Astrocyte of the hippocampus (primary cell): ENCODE measurements at regions not wholly inside any gene's neighbourhood (a gene's known extent, or its start where the extent isn't known, plus 50 kb on each side); places are given as distances from the start of the nearest gene placed in this dataset.
"Not testable (repeated sequence)": the region's sequence is repeated elsewhere in the genome, so short reads cannot be mapped to it uniquely, and the experiment has no call there.

ENCODE experiments used
- DNase-seq: peaks from one replicate; pipeline ENCODE4 v3.0.0; 2011; ENCODE audit warnings: low read depth, low spot score

- DNase-seq: no peak
Observed at GRCh38 chr15:62681939-62682896, 360.3 kb upstream of the TPM1 start.

DNA sequence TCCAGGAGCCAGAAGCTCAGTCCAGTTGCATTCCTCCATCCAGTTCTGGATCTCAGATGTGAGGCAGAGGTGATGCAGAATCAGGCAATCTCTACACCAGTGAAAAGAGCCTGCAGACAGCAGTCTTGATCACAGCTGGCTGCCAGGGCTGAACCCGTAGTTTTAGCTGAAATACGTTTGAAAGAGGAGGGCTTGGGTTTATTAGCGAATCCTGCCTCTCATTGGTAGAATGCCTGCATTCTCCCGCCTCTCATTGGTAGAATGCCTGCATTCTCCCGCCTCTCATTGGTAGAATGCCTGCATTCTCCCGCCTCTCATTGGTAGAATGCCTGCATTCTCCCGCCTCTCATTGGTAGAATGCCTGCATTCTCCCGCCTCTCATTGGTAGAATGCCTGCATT is 359.4 kb upstream of the TPM1 start:
- DNase-seq: not testable (repeated sequence)

GRCh38 chr15:62684123-62684808 is 358.3 kb upstream of the TPM1 start:
- DNase-seq: no peak

GRCh38 chr15:62691008-62691407 is 351.5 kb upstream of the TPM1 start:
- no peak for DNase-seq

DNA sequence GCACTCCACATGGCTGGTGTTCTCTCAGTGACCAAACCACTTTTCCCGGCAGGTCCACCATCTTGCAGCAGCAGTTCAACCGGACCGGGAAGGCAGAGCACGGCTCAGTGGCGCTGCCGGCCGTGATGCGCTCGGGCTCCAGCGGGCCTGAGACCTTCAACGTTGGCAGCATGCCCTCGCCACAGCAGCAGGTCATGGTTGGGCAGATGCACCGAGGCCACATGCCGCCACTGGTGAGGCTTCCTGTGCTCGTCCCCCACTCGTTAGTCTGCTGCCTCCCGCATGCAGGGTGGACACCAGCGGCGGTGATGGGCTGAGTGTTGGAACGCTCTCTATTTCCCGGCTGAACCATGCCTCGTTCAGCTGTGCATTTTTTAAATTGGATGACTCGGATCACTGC is 344.9 kb upstream of the TPM1 start:
- DNase-seq: no peak

GRCh38 chr15:62698646-62699045 is 343.9 kb upstream of the TPM1 start:
- no peak for DNase-seq

GRCh38 chr15:62706317-62706716 is 336.2 kb upstream of the TPM1 start:
- DNase-seq: no peak

DNA sequence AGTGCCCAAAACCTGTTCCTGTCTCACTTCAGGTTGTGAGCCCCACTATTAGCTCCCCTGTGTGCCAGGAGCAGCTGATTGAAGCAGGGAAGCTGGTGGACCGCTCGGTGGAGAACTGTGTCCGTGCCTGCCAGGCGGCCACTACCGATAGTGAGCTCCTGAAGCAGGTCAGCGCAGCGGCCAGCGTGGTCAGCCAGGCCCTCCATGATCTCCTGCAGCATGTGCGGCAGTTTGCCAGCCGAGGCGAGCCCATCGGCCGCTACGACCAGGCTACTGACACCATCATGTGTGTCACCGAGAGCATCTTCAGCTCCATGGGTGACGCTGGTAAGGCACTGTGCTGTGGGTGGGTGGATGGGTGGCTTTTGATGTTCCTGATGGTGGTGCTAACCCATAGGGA is 334.1 kb upstream of the TPM1 start:
- DNase-seq: no peak

DNA sequence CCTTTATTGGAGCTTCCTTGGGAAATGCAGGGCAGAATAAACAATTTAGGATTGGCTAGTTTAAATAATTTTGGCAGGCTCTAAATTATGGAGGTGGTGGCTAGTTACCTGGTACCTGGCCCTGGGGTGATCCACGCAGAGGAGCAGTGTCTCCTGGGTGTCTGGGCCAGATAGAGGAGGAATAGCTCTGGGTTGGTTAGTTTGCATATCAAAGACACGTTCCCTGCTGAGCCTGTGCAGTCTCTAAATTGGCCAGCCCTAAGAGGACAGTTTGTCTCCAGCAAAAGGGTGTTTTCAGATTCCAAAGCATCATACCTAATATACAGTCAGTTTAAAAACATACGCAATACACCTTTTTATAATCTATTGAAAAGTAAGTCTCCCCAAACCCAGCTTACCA is 333.3 kb upstream of the TPM1 start:
- no peak for DNase-seq

GRCh38 chr15:62711691-62712454 is 330.7 kb upstream of the TPM1 start:
- DNase-seq: peak; percentile 42

GRCh38 chr15:62712455-62712839 is 330.1 kb upstream of the TPM1 start:
- no peak for DNase-seq

- DNase-seq: no peak
Observed at GRCh38 chr15:62715946-62716345, 326.6 kb upstream of the TPM1 start.

GRCh38 chr15:62717496-62717895 is 325.1 kb upstream of the TPM1 start:
- no peak for DNase-seq

- DNase-seq: no peak
Observed at GRCh38 chr15:62719316-62719715, 323.2 kb upstream of the TPM1 start.

- no peak for DNase-seq
Observed at GRCh38 chr15:62722237-62722636, 320.3 kb upstream of the TPM1 start.

GRCh38 chr15:62726461-62726860 is 316.1 kb upstream of the TPM1 start:
- DNase-seq: no peak

DNA sequence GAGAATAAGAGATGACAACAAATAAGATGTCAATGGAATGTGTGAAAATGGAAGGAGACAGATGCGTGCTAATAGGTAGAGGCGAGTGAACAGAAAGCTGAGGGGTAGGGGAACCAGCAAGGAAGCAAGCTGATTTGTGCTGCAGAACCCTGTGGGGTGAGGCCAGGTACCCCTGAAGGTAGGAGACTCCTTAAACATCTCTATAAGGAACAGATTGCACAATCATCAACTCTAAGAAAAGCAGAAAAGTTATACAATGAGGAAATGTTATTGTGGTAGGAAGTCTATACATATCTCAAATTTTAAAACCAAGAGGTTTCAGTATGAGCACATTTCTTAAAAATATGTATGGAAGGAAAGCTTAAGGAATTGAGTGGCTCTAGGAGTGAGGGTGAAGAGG is 315.0 kb upstream of the TPM1 start:
- DNase-seq: no peak

DNA sequence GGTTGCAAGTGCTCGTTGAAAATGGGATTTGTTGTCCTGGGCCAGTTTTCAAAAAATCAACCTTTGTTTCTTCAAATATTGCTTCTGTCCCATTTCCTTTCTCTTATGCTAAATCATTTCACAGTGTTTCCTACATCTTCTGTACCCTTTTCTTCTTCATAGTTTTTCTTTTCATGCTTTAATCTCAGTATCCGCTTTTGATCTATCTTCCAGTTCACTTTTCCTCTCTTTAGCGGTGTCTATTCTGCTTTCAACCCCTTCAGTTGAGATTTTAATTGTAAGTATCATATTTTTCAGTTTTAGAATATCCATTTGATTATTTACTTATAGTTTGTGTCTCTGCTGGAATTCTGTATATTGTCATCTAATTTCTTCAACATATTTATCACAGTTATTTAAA is 311.7 kb upstream of the TPM1 start:
- DNase-seq: no peak

- no peak for DNase-seq
Observed at GRCh38 chr15:62732078-62732477, 310.5 kb upstream of the TPM1 start.

DNA sequence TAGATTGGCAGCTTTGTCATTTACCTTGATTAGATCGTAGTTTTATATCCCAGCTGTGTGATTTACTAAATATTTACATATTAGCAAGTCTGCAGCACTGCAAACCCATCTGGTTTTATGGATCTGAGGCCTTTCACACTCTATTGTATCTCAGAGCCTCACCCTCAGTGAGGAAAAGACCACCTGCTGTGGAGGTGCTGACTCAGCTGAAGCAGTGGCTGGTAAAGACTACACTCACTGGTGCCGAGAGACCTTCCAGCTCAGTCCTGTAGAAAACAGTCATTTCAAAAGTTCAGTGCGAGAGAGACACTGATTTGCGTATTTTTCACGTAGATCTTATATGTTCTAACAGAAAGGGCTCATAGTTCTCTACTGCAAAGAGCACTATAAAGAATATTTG is 307.8 kb upstream of the TPM1 start:
- DNase-seq: peak; percentile 29

DNA sequence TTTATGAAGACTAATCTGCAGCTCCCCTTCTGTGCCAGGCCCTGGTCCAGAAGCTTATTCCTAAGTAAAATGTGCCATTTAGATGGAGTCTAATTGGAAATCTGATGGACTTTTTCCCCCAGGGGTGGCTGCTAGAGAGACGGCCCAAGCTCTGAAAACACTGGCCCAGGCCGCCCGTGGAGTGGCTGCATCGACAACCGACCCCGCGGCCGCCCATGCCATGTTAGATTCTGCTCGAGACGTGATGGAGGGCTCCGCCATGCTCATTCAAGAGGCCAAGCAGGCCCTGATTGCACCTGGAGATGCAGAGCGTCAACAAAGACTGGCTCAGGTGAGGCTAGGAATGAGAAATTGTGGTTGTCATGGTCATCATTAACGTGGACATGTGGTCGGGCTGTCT is 305.8 kb upstream of the TPM1 start:
- DNase-seq: no peak

- DNase-seq: no peak
Observed at GRCh38 chr15:62737551-62737950, 305.0 kb upstream of the TPM1 start.
